ENCODE measurements at regions not wholly inside any gene's neighbourhood (a gene's known extent, or its start where the extent isn't known, plus 50 kb on each side); places are given as distances from the start of the nearest gene placed in this dataset.

DNA sequence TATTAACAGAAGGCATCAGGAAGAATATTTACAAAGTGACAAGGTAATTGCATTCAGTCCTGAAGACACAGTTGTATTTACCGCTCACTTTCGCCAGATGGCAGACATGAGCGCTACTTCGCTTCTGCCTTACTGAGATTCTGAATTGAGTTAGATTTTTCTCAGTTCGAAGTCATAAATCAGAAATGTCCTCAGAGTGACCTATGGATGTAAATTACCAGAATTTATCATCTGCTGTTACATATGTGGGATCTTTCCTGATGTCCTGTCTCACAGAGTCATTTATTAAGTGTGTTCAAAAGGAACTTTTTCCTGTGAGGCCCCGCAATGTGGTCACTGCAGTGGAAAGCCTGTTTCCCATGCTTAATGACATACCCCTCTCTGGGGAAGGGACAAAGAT, 97.3 kb upstream of the DCLK2 start:
- peak; percentile 72 for DNase-seq (ENCODE audit: unreplicated experiment)
- ChIA-PET POLR2A (no interaction called here), CTCF (interaction anchor here (0.6 to 3.1 kb wide), 16 partner anchors 9 to 885 kb away, joined by 3 to 19 read pairs (median 4); no protein-coding TSS in a partner anchor)
- intact Hi-C loops (cut with micrococcal nuclease) = no loop called here
- Mint-ChIP-seq H3K4me3 (ENCODE audit: unreplicated experiment) (no peak overlapping the region), H3K27ac (ENCODE audit: low read depth, unreplicated experiment) (no peak overlapping the region), H3K9me3 (ENCODE audit: unreplicated experiment) (no peaks in the 10 kb centered on the region), H3K4me1 (ENCODE audit: insufficient read depth, unreplicated experiment) (no peaks in the 10 kb centered on the region), H3K27me3 (ENCODE audit: insufficient read depth, unreplicated experiment) (no peaks in the 10 kb centered on the region), H3K36me3 (ENCODE audit: insufficient read depth, unreplicated experiment) (no peaks in the 10 kb centered on the region)
- TF ChIP-seq CTCF (IDR thresholded peaks at IDR 0.05; ENCODE audit: unreplicated experiment) = peak; percentile 66
- BruUV-seq (replicated peaks) = no TSS peak

DNA sequence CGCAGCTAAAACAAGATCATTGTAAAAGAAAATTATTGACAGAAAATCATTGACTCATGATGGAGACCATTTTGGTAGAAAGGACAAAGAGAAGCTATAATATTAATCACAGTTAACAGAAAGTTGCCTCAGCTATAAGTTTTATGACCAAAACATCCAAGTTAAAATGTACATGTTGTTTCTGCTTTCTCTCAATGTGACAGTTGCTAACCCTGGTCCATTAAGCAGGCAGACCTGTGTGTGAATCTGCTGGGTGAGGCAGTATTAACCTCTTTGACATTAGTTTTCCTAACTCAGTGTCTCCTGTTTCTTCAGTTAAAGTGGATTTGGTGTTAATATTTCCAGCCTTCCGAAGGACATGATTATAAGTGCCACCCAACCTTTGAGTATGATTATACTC, 94.8 kb upstream of the DCLK2 start:
- POLR2A ChIA-PET = no interaction called here

DNA sequence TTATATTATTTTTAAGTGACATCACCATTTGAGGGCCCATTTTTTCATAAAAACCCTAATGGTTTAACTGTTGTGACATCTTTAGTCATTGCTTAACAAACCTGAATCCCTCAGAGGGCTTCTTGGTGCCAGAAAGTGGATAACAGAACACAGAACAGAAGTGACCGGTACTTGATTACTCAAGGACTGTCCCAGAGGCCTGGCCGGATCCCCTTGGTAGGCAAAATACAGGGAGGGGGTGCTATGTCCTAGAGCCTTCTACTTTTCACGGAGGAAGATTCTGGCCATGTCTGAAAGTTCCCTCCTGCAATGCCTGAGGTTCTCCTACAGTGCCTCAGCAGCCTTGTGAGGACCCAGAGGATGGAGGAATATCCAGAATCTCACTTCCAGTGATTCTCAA, 94.3 kb upstream of the DCLK2 start:
- H3K27me3 Mint-ChIP-seq (ENCODE audit: insufficient read depth, unreplicated experiment) = no peaks in the 10 kb centered on the region
- H3K4me3 Mint-ChIP-seq (ENCODE audit: unreplicated experiment) = no peak overlapping the region
- no TSS peak for BruUV-seq (replicated peaks)
- H3K9me3 Mint-ChIP-seq (ENCODE audit: unreplicated experiment) = no peaks in the 10 kb centered on the region
- no peaks in the 10 kb centered on the region for H3K36me3 Mint-ChIP-seq (ENCODE audit: insufficient read depth, unreplicated experiment)
- DNase-seq (ENCODE audit: unreplicated experiment) = no peak
- no peak overlapping the region for H3K27ac Mint-ChIP-seq (ENCODE audit: low read depth, unreplicated experiment)
- intact Hi-C loops (cut with micrococcal nuclease) = no loop called here
- POLR2A ChIA-PET = no interaction called here
- no peaks in the 10 kb centered on the region for H3K4me1 Mint-ChIP-seq (ENCODE audit: insufficient read depth, unreplicated experiment)
- no peak for TF ChIP-seq CTCF (IDR thresholded peaks at IDR 0.05; ENCODE audit: unreplicated experiment)
- CTCF ChIA-PET = interaction anchor here (1.7 to 3.1 kb wide), 2 partner anchors 15 to 259 kb away, joined by 6 to 19 read pairs; no protein-coding TSS in a partner anchor

More for the DNA sequence above, 94.8 kb upstream of the DCLK2 start:
- BruUV-seq (replicated peaks) = no TSS peak
- no peak overlapping the region for H3K27ac Mint-ChIP-seq (ENCODE audit: low read depth, unreplicated experiment)
- CTCF ChIA-PET = interaction anchor here (0.9 to 3.1 kb wide), 3 partner anchors 9 to 259 kb away, joined by 3 to 19 read pairs (median 3); no protein-coding TSS in a partner anchor
- H3K4me3 Mint-ChIP-seq (ENCODE audit: unreplicated experiment) = no peak overlapping the region
- intact Hi-C loops (cut with micrococcal nuclease) = no loop called here
- no peaks in the 10 kb centered on the region for H3K27me3 Mint-ChIP-seq (ENCODE audit: insufficient read depth, unreplicated experiment)
- no peak for DNase-seq (ENCODE audit: unreplicated experiment)
- TF ChIP-seq CTCF (IDR thresholded peaks at IDR 0.05; ENCODE audit: unreplicated experiment) = no peak
- H3K36me3 Mint-ChIP-seq (ENCODE audit: insufficient read depth, unreplicated experiment) = no peaks in the 10 kb centered on the region
- H3K9me3 Mint-ChIP-seq (ENCODE audit: unreplicated experiment) = no peaks in the 10 kb centered on the region
- H3K4me1 Mint-ChIP-seq (ENCODE audit: insufficient read depth, unreplicated experiment) = no peaks in the 10 kb centered on the region

GRCh38 chr4:149985981-149986380, 92.3 kb upstream of the DCLK2 start:
- Mint-ChIP-seq H3K4me3 (ENCODE audit: unreplicated experiment) (no peak overlapping the region), H3K36me3 (ENCODE audit: insufficient read depth, unreplicated experiment) (no peaks in the 10 kb centered on the region), H3K4me1 (ENCODE audit: insufficient read depth, unreplicated experiment) (no peaks in the 10 kb centered on the region), H3K27me3 (ENCODE audit: insufficient read depth, unreplicated experiment) (no peaks in the 10 kb centered on the region), H3K9me3 (ENCODE audit: unreplicated experiment) (no peaks in the 10 kb centered on the region), H3K27ac (ENCODE audit: low read depth, unreplicated experiment) (no peak overlapping the region)
- no peak for DNase-seq (ENCODE audit: unreplicated experiment)
- intact Hi-C loops (cut with micrococcal nuclease) = no loop called here
- ChIA-PET POLR2A (no interaction called here), CTCF (interaction anchor here (1.2 to 5.2 kb wide), 3 partner anchors 24 to 257 kb away, joined by 3 to 27 read pairs (median 6); no protein-coding TSS in a partner anchor)
- no peak for TF ChIP-seq CTCF (IDR thresholded peaks at IDR 0.05; ENCODE audit: unreplicated experiment)
- no TSS peak for BruUV-seq (replicated peaks)

All from MCF 10A (cell line).